Endothelial cell of umbilical vein (primary cell): ENCODE measurements at regions not wholly inside any gene's neighbourhood (a gene's known extent, or its start where the extent isn't known, plus 50 kb on each side); places are given as distances from the start of the nearest gene placed in this dataset.

Experiments used
- BruUV-seq: library from RNA; stranded (reverse); fragments of 400-500 nt; replicated peaks from 2 replicates; lab custom pipeline; 2021; lab: Mats Ljungman, UMichigan
- CTCF ChIA-PET: fragments of 300-600, 350-600 bp; sonication (Branson Sonifier 250); formaldehyde crosslinking; loops from one replicate; lab custom pipeline; 2021; ENCODE audit warnings: antibody characterized with exemption, inconsistent platforms; lab: Charles Lee
- POLR2A ChIA-PET: fragments of 300-600, 350-600 bp; sonication (Branson Sonifier 250); formaldehyde crosslinking; loops from one replicate; lab custom pipeline; 2021; ENCODE audit warnings: antibody characterized with exemption, inconsistent platforms; lab: Charles Lee
- DNase-seq: peaks from one replicate; pipeline ENCODE4 v3.0.0-alpha.2; 2011; ENCODE audit warnings: low read depth, low spot score
- FAIRE-seq: peaks from 2 replicates; lab custom pipeline; 2011; peaks lifted over from hg19 to GRCh38; lab: Jason Lieb, UNC
- H2AFZ ChIP-seq: 2 replicates; pipeline ENCODE4 v1.6.0; 2012; ENCODE audit warnings: low read depth, low read length, control low read depth, inconsistent platforms
- H3K27ac ChIP-seq: 2 replicates; pipeline ENCODE4 v1.5.1; 2011; ENCODE audit warnings: low read depth, mild to moderate bottlenecking, control low read depth, low read length, moderate library complexity; ENCODE audit not compliant: insufficient read depth
- H3K27me3 ChIP-seq, 2 experiments: 2 replicates each; pipeline versions ENCODE4 v1.6.0 to v1.6.1; 2011; ENCODE audit warnings: low read length in 2 of 2, mixed read lengths in 1 of 2; ENCODE audit not compliant: control insufficient read depth in 2 of 2, insufficient read depth in 2 of 2
- H3K36me3 ChIP-seq, 2 experiments: 2 replicates in 1 of 2; 3 replicates in 1 of 2; pipeline ENCODE4 v1.5.1; 2011; ENCODE audit warnings: low read length in 2 of 2, mild to moderate bottlenecking in 1 of 2, moderate library complexity in 1 of 2; ENCODE audit not compliant: control insufficient read depth in 2 of 2, insufficient read depth in 2 of 2; ENCODE audit errors: extremely low read depth in 1 of 2
- H3K4me1 ChIP-seq: 3 replicates; pipeline ENCODE4 v1.5.1; 2011; ENCODE audit warnings: mild to moderate bottlenecking, low read length; ENCODE audit not compliant: control insufficient read depth, insufficient read depth; ENCODE audit errors: extremely low read depth
- H3K4me2 ChIP-seq: 2 replicates; pipeline ENCODE4 v1.6.1; 2011; ENCODE audit warnings: low read length, control low read depth, mixed read lengths; ENCODE audit not compliant: insufficient read depth
- H3K4me3 ChIP-seq, 3 experiments: fragments of 200-600 bp in 1 of 3; sonication (generic), shearing (Covaris generic) in 1 of 3; replicated peaks in 1 of 3; 2 replicates each; pipeline ENCODE4 v1.5.1; 2011 to 2016; ENCODE audit warnings: control low read depth in 3 of 3, low read length in 3 of 3, mild to moderate bottlenecking in 2 of 3, inconsistent platforms in 1 of 3, low read depth in 1 of 3, moderate library complexity in 1 of 3; ENCODE audit not compliant: insufficient read depth in 1 of 3
- H3K79me2 ChIP-seq: 2 replicates; pipeline ENCODE4 v1.6.0; 2012; ENCODE audit warnings: low read length, inconsistent platforms; ENCODE audit not compliant: control insufficient read depth, insufficient read depth
- H3K9ac ChIP-seq: replicated peaks from 2 replicates; pipeline ENCODE3; 2011; ENCODE audit warnings: low read length, control low read depth; ENCODE audit not compliant: insufficient read depth; ENCODE audit errors: extremely low read depth
- H3K9me1 ChIP-seq: replicated peaks from 3 replicates; pipeline ENCODE4 v1.6.0; 2011; ENCODE audit warnings: mild to moderate bottlenecking, low read length; ENCODE audit not compliant: control insufficient read depth, insufficient read depth; ENCODE audit errors: extremely low read depth
- H3K9me3 ChIP-seq: replicated peaks from 2 replicates; pipeline ENCODE4 v1.5.1; 2012; ENCODE audit warnings: low read length, inconsistent platforms; ENCODE audit not compliant: control insufficient read depth, insufficient read depth
- H4K20me1 ChIP-seq: replicated peaks from 2 replicates; pipeline ENCODE3; 2011; ENCODE audit warnings: mild to moderate bottlenecking, low read length; ENCODE audit not compliant: control insufficient read depth, insufficient read depth; ENCODE audit errors: extremely low read depth
- CTCF ChIP-seq, 2 donors: IDR thresholded peaks; 1 replicate in 1 of 2; 2 replicates in 1 of 2; pipeline ENCODE4 v1.5.1; 2011; ENCODE audit warnings: low read length in 2 of 2, mild to moderate bottlenecking in 2 of 2, moderate library complexity in 2 of 2, control low read depth in 1 of 2, inconsistent platforms in 1 of 2, low read depth in 1 of 2; ENCODE audit not compliant: insufficient read depth in 1 of 2; ENCODE audit errors: extremely low read depth in 1 of 2
- EZH2 ChIP-seq: IDR thresholded peaks from 2 replicates; pipeline ENCODE4 v1.6.1; 2012; ENCODE audit warnings: borderline replicate concordance, low read depth, mild to moderate bottlenecking, moderate library complexity, low read length, inconsistent platforms; ENCODE audit not compliant: severe bottlenecking
- FOS ChIP-seq: IDR thresholded peaks from 2 replicates; pipeline ENCODE4 v1.6.1; 2011; ENCODE audit warnings: mild to moderate bottlenecking, low read length, moderate library complexity, borderline replicate concordance; ENCODE audit not compliant: insufficient read depth
- GATA2 ChIP-seq: IDR thresholded peaks from 2 replicates; pipeline ENCODE4 v1.7.0; 2011; ENCODE audit warnings: low read depth, mild to moderate bottlenecking, moderate library complexity, mixed read lengths, low read length; ENCODE audit not compliant: insufficient read length, insufficient read depth
- JUN ChIP-seq: IDR thresholded peaks from 2 replicates; pipeline ENCODE4 v1.6.1; 2011; ENCODE audit warnings: borderline replicate concordance, low read depth; ENCODE audit not compliant: insufficient read length, insufficient read depth
- MAX ChIP-seq: IDR thresholded peaks from 2 replicates; pipeline ENCODE4 v1.6.1; 2011; ENCODE audit not compliant: insufficient read depth, insufficient read length
- MYC ChIP-seq: IDR thresholded peaks from one replicate; pipeline ENCODE4 v1.6.1; 2011; ENCODE audit warnings: mild to moderate bottlenecking, low read depth, low read length
- POLR2A ChIP-seq: IDR thresholded peaks from 2 replicates; pipeline ENCODE4 v1.6.1; 2012; ENCODE audit warnings: low read depth, mild to moderate bottlenecking, control low read depth, low read length
- POLR2AphosphoS5 ChIP-seq: IDR thresholded peaks from 2 replicates; pipeline ENCODE4 v1.6.1; 2012; ENCODE audit warnings: low read depth, mild to moderate bottlenecking, control low read depth, low read length, moderate library complexity; ENCODE audit not compliant: insufficient read depth
- dilution Hi-C: fragments of 300-500 bp; cut with MboI; formaldehyde crosslinking; loops from one replicate; pipeline ENCODE4 v1.15.0; 2019; ENCODE audit warnings: low sequenced_read_pairs; ENCODE audit not compliant: extremely low pct_ligation_motif_present
- intact Hi-C: fragments of 100-400 bp; cut with micrococcal nuclease; formaldehyde crosslinking; loops from one replicate; pipeline ENCODE4 v1.10.0; 2022

DNA sequence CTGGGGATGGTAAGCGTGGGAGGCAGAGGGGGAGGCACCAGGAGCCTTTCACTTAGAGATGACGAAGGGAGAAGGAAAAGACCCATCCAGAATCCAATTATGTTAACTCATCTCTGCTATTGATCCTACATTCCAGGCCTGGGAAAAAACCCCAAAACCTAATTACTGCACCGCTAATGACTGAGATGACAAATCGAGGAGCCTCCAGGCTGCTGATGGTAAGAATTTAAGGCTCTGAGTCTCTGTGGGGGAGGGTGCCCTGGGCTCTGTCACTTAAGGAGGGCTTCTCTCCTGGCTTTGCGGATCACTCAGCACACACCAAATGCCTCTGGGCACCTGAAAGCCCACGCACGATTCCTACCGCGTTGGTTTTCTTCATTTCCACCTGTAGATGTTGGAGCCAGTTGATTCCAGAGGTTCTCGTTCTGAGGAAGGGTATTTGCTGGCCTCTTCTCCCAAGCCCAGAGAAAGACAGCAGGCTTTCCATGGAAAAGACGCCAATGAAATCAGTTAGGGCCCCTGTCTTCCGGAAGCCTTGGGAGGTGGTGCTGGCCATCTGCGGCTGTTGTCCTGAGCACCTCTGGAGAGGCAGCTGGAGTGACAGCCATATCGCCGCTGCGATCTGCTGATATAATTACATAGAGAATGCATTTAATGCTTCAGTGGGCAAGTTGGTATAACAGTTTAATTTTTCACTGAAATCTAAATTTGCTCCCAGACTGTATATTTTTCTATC is 751.2 kb downstream of the BRD1 start:
- BruUV-seq, result no TSS peak
- H3K9me3 ChIP-seq, result peaks cover 6% of the 10 kb centered on the region
- H3K36me3 ChIP-seq, result no peaks in the 10 kb centered on the region

More for the DNA sequence above, 751.2 kb downstream of the BRD1 start:
- intact Hi-C loops, result no loop called here
- H3K27me3 ChIP-seq, result no peaks in the 10 kb centered on the region
- H3K4me3 ChIP-seq, result no peak overlapping the region
- H2AFZ ChIP-seq, result no peak overlapping the region
- H3K79me2 ChIP-seq, result no peaks in the 10 kb centered on the region
- H3K9me1 ChIP-seq, result no peaks in the 10 kb centered on the region
- TF ChIP-seq GATA2 (no peak), POLR2AphosphoS5 (no peak), MAX (no peak), CTCF (IDR thresholded peaks at IDR 0.05; ENCODE audit: extremely low read depth in 1 of 2, insufficient read depth in 1 of 2, low read depth in 1 of 2, low read length in 2 of 2) (no peak), FOS (no peak), POLR2A (no peak), EZH2 (no peak), MYC (no peak), JUN (no peak)
- H3K4me2 ChIP-seq, result no peak overlapping the region
- CTCF ChIA-PET, result no interaction called here
- DNase-seq (no peak), FAIRE-seq (no peak)
- H4K20me1 ChIP-seq, result no peaks in the 10 kb centered on the region
- no peaks in the 10 kb centered on the region for H3K4me1 ChIP-seq
- POLR2A ChIA-PET, result no interaction called here
- dilution Hi-C loops, result no loop called here
- H3K9ac ChIP-seq, result no peak overlapping the region
- H3K27ac ChIP-seq, result no peak overlapping the region
